ENCODE measurements at regions not wholly inside any gene's neighbourhood (a gene's known extent, or its start where the extent isn't known, plus 50 kb on each side); places are given as distances from the start of the nearest gene placed in this dataset.

DNA sequence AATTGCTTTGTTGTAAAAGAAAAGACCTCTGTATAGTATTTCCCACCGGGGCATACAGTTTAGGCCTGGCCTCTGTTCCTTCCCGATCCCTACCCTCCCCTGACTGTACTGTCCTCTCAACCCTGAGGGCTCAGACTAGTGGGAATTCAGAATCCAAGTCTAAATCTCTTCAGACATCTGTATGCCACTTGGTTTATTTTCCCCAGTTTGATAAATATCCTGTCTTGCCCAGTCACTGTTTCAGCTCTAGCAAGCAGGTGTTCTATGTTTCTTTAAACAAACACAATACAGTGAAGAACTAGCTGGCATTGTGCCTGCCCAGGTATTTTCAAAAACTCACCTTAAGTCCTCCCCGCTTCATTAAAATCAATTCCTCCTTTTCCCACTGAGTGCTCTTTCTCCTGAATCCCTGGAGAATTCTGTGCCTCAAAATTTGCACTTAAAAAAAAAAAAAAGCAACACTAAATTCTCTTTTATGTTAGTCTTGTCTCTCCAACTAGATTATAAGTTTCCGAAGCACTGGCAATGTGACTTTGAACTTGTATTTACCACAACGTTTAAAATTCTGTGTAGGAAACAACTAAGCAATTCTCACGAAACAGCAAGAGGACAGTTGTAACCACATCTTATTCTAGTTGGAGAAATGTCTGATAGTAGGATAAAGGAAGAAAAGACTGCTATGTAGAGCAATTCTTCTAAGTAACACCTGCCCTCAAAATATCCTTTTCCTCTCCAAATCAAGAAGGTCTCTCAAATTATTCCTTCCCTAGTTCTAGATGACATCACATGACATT lies 112.0 kb upstream of the CARMIL1 start:
- no peak for DNase-seq

DNA sequence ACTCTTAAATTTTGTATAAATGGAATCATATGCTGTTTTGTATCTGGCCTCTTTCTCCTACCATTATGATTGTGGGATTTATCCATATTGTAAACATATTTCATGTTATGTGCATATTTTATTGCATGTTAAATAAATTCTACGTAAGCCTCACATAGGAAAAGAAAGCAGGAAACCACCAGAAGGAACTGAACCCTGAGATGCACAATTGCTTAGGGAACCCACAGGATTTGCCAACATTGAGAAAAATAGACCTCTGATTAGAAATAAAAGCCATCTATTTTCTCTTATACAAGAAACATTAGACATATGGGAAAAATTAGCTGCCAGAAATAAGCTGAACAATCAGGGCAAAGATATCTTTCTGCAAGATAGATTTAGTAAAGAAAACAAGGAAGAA lies 111.2 kb upstream of the CARMIL1 start:
- DNase-seq = no peak

DNA sequence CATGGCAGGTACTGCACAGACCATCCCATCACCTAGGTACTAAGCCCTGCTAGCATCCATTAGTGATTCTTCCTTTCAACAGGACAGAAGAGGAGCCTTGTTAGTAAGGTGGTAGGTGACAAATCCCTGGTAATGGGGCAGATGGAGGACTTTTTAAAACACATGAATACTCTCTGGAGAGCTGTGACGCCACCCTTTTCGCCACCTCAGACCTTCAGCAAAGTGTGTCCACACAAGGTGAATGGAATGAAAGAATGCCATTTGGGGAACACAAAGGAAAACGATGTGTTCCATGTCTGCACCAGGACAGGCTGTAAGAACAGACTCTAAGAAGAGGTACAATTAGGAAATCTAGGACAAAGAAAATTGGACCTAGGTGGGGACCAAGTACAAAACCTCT lies 110.5 kb upstream of the CARMIL1 start:
- DNase-seq = no peak

DNA sequence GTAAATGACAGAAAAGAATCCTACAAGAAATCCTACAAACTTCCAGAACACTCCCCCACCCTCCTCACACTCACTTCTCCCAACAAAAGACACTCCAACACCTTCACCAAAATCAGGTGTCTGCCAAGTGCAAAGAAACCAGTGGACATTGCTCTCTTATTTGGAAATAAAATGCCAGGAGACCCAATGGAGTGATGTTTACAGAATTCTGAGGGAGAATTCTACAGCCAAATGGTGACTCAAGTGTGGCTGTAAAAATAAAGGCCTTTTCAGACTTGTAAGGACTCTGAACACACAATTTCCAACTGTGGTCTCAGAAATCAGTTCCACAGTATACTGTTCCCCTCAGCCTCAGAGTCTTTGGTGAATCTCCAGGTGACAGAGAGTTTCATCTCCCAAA lies 109.6 kb upstream of the CARMIL1 start:
- no peak for DNase-seq

DNA sequence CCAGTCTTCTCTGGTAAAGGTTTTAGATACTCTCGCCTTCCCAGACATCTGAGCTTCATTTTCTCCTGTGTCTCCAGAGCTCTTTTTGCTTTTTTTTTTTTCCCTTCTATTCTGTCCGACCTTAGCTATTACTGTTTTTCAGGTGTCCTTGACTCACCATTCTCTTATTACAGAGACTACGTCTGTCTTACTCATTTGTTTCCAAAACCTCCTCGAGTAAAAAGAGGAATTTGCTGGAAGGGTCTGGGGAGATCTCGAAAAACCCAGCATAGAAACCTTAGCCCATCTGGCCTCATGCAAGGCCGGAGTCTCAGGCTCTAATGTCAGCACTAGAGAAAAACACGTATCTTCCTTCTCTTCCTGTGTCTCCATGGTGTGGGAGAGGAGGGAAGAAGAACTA lies 109.2 kb upstream of the CARMIL1 start:
- DNase-seq = no peak

DNA sequence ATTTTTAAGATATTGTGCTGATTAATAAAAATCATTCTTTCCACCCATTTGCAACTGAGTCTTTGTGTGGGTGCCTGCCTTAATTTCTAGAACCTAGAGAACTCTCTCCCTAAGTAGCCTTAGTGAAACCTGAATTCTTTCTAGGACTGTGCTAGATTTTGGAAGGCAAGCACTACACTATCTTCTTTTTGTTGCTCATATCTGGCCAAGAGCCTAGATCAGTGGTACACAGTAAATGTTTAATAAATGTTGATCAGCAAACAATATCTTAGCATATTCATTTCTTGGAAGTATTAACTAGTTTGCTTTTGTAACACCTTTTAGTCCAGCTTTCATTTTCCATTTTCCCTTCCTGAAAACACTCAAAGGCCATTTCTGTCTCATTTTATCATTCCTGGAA lies 108.5 kb upstream of the CARMIL1 start:
- no peak for DNase-seq

DNA sequence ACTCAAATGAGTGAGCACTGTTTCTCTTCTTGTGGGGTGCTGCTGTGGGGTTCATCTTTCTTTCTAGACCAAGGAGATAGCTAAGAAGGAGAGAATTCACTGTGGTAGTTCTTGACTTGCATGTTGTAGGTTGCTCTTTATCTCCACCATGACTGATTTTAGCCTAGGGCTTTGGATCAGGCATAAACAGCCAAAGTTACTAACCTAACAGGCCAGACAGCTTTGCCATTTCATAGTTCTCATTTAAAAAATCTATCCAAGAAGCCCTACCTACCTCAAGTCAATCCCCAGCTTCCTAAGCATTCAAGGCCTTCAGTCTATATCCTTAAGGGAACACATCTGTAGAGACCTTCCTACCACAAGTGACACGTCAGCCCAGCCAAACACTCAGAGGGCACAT lies 107.9 kb upstream of the CARMIL1 start:
- no peak for DNase-seq

DNA sequence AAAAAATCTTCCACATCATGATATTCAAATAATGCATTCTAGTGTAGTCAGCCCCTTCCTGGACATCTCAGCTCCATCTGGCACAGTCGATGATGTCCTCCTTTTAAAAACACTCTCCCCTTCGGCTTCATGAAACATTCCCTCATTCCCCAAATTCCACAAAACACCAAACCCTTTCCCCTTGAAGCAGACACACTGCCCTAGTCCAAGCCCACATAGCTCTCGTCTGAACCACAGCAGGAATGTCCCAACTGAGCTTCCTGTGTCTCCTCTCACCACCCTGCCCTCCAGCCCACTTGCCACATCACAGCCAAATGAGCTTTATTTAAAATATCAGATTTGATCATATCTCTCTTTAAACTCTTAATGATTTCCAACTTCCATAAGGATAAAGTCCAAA lies 106.4 kb upstream of the CARMIL1 start:
- DNase-seq = no peak

DNA sequence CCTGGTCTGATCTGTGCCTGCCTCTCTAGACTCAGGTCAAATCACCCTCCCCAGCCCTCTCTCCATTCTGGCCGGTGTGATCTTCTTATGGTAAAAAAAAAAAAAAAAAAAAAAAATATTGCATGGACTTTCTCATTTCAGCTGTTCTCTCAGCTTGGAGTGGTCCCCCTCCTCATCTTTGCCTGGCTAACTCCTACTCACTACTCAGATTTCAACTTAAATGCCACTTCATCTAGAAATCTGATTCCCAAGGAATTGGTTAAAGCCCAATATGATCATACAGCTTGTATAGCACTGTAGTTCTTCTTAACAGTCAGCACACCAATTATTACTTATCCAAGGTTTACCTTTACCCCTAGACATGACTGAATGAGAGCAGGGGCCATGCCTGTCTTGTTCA lies 105.9 kb upstream of the CARMIL1 start:
- no peak for DNase-seq

DNA sequence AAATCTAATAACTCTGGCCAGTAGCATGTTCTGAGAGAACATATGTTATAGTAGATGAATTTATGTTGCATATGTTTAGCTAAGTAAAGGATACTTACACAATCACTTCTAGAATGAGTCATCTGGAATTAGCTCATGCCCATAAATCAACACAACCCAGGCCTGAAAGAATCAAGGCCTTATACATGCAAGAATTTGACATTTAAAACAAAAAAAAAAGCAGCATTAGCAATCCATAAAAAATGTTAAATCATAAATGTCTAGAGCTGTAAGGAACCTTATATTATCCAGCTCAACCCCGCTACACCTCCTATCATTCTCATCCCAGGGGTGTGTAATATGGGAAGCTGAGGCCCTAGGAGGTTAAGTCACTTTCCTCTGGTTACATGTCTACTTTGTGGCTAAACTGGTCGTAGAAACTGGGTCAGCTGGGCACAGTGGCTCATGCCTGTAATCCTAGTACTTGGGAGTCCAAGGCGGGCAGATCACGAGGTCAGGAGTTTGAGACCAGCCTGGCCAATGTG lies 105.2 kb upstream of the CARMIL1 start:
- no peak for DNase-seq

DNA sequence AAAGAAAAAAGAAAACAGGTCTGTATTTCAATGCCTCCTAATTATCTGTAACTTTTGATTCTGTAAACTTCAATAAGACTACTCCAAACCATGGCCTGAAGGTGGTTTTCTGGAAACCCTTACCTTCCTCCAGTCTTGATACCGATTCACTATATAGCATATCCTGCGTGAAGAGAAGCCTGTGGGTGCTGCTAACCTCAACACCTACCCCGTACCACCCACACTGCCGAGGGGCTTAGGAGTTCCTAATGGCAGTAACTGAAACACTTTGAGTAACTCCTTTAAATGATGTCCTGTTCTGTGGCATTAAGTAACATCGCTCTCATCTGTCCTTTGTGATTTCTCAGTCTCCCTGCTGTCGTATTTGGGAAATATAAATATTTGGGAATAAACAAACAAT lies 104.5 kb upstream of the CARMIL1 start:
- no peak for DNase-seq

DNA sequence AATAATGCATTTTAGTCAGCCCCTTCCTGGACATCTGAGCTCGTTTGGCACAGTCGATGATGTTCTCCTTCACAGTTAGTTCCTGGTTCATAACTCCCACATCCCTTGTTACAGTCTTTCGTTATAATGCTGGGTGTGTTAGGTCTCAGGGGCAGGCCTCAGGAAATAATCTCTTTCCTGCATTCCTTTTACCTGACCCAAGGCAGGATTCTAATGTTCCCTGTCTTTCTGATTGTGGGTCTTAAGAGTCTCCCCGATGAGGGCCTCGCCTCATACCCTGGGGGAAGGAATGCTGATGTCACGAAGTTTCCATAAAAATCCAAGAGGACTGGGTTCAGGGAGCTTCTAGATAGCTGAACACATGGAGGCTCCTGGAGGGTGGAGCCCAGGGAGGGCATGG lies 104.0 kb upstream of the CARMIL1 start:
- no peak for DNase-seq

DNA sequence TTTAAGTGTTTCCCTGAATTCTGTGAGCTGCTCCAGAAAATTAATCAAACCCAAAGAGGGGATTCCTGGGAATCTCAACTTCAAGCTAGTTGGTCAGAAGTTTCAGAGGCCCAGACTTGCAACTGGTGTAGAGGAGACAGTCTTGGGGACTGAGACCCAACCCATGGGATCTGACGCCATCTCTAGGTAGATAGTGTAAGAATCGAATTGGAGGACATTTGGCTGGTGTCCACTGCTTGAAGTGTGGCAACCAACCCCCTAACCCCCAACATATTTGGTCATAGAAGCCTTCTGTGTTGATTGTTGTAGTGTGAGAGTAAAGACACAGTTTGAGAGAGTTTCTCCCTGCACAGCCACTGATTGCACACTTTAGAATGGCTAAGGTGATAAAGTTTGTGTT lies 103.5 kb upstream of the CARMIL1 start:
- DNase-seq = no peak

DNA sequence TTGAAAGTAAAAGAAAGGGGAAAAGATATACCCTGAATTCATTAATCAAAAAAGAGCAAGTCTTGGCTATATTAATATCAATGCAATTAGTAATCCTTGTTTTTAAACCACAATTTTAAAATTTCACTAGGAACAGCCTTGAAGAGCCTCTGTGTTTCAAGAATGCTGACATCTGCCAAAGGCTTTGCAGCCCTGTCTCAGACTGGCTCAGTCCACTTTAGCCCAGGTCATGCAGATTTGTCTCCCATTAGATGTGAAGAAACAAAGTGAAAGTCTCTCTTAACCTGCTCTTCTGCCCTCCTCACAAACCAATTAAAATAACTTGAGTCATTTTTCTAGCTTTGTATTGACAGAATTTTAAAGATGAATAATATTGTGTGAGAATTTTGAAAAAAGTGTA lies 102.7 kb upstream of the CARMIL1 start:
- no peak for DNase-seq

DNA sequence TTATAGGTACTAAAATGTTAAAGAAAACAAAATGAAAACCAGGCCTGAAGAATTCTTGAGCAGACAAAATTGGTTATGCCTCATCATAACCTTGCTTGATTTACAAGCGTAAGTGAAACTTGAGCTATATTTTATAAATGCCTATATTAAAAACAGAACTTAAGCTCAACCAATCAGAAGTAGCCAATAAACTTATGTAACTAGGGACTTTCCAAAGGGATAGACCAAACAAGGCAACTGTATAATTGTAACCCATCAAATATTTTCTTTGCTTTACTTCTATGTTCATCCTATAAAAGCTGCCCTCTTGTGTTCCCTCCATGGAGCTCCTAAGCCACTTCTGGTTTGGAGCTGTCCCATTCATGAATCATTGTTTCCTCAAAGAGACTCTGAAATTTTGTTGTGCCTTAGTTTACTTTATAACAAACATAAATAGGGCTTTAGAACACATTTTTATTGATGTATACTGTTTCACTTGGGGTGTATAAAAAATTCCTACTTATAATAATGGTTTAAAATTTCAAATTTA lies 101.6 kb upstream of the CARMIL1 start:
- DNase-seq = no peak

DNA sequence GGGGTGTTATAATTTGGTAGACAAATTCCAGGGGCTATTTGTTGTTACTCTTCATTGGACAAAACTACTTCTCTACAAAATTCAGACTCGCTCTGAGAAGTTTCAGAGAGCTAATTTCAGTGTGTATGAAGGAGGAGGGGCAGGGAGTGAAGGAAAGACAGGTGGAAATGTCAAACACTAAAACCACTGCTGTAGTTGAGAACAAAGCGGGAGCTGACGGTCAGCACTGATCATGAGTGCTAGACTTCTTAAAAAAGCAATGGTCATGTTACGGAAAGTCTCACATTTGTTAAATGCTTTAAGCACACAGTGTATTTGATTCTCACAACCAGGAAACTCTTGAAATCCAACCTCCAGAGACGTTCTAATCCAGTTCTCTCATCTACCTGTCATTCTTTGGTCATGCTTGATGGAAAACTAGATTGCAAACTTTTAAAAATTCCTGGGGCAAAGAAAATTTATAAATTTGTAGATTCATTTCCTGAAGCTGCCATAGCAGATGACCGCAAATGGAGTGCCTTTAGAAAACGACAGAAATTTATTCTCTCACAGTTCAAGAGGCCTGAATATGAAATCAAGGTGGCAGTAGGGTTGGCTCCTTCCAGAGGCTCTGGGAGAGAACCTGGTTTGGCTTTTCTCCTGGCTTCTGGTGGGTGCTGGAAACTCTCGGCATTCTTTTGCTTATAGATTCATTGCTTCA lies 100.7 kb upstream of the CARMIL1 start:
- DNase-seq = no peak

DNA sequence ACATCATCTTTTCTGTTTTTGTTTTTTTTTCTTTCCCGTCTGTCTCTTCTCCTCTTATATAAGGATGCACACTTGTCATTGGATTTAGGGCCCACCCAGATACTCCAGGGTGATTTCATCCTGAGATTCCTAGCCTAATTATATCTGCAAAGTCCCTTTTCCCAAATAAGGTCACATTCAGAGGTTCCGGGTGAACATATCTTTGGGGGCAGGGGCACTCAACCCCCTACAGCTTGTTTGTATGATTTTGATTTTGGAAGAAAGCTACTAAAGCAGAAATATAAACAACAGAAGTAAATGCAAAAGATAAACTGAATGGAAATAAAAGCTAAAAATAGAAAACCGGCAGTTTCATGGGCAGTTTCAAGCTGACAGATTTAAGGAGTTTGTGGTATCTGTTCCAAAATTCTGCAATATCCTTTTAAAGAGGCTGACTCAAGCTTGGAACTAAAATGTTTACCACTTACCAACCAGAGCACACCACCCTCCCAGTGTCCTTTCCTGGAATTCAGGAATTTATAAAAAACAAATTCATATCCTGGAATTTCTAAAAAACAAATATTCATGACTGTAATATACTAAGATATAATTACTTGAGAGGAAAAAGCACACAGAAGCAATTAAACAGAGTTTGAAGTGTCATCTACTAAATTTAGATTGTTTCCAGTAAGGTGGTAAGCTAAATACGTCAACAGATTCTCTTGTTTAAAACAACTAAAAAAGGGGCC lies 100.0 kb upstream of the CARMIL1 start:
- DNase-seq = no peak

DNA sequence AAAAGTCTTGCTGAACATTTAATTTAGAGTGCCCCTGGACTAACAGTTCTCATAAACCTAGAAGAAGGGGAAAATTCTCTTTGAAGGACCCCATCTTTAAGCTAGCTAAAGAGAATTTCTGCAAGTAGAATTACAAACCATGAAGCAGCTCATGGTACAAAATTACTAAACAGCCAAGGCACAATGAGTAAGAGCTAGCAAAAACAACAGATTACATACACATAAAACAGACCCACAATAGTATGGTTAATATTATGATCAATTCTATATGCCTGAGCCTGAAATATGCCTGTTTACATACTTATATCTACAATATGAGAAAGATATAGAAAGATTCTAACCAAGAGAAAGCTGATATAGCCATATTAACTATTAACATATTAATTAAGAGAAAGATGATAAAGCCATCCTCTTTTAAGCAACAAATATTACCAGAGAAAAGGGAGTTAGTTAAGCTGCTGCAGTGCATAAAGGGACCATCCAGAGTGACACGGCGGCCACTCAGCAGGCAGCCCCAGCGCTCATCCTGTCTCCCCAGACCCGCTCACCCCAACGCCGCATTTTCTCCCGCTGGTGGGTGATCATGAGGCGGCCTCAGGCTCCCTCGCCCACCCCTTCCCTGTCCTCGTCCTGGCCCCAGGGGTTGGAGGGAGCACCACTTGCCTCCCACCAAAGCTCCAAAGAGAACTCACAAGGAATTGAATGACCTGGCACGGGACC lies 98.4 kb upstream of the CARMIL1 start:
- DNase-seq = no peak

DNA sequence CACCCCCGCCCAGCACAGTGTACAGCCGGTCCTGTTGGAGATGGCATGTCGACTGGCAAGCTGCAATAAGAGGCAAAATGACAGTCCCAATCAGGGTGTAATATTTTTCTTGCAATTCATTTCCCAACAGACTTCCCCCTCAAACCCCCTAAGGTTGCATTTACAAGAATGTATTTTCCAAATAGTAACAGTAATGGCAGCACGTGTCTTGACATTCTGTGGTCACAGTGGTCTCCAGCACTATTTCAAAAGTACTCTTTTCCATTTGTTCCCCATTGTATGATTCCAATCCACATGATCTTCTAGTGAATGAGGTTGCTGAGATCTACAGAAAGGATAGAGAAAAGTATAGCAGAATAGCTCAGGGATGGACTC lies 97.8 kb upstream of the CARMIL1 start:
- DNase-seq = no peak

DNA sequence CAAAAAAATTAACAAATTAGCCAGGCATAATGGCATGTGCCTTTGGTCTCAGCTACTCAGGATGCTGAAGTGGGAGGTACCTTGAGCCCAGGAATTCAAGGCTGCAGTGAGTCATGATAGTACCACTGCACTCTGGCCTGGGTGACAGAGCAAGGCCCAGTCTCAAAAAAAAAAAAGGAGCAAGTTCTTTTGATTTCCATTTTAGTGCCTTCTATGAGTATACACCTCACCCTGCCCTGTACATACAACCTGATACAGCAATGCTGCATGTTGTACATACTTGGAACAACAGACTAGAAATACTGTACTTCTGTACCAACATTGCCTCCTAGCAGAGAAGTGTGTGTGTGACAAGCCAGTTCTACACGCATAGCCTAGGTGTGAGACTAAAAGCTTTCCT lies 97.3 kb upstream of the CARMIL1 start:
- no peak for DNase-seq

DNA sequence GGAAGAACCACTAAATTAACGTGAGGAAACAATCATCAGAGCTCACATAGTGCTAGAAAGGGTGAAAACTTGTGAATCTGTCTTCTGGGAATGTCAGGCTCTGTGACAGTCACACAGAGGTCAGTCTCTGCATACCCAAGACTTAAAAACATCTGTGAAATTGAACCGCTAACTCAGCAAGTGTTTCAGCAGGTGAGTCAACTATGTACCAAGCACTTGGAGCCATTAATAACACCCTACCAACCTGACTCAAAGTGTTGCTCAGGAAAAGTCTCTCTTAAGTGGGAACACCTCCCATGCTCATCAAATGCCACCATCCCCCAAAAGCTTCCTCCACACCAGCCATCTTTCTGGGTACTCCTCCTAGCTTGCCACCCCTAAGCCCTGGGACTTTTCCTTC lies 92.3 kb upstream of the CARMIL1 start:
- DNase-seq = no peak

DNA sequence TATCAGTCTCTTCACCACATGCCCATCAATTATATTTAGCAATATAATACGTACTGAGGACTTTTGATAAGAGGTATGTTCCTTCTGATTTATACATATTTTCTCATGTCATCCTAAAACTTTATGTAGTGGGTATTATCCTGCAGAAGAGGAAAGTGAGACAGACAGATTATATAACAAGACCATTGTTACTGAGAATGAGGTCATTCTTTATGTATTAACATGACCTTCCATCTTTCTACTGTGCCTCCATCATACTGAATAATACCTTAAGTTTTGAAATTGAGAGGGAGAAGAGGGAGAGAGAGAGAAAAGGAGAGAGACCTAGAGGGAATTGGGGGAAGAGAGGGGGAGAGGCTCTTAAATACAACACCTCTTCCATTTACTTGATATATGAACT lies 90.9 kb upstream of the CARMIL1 start:
- no peak for DNase-seq

Data from right hindlimb (tissue), 1 donor.